Tibial nerve (tissue), 4 donors: ENCODE measurements at regions not wholly inside any gene's neighbourhood (a gene's known extent, or its start where the extent isn't known, plus 50 kb on each side); places are given as distances from the start of the nearest gene placed in this dataset.

Experiments used
- DNase-seq, 2 donors: peaks; one replicate each; pipeline ENCODE4 v3.0.0-alpha.2; 2019; ENCODE audit warnings: low spot score in 2 of 2
- H3K27ac ChIP-seq, 4 donors: fragments of 200-600 bp; sonication (generic) in 3 of 4; one replicate each; pipeline ENCODE4 v1.5.1; 2017 to 2019; ENCODE audit warnings: mild to moderate bottlenecking in 1 of 4
- H3K27me3 ChIP-seq, 2 donors: fragments of 200-600 bp; sonication (generic) in 1 of 2; one replicate each; pipeline versions ENCODE4 v1.5.1 to v1.6.0; 2017 to 2019
- H3K36me3 ChIP-seq, 3 donors: fragments of 200-600 bp; sonication (generic); one replicate each; pipeline ENCODE4 v1.5.1; 2018 to 2019
- H3K4me1 ChIP-seq, 4 donors: fragments of 200-600 bp; sonication (generic) in 3 of 4; one replicate each; pipeline ENCODE4 v1.5.1; 2017 to 2019
- H3K4me3 ChIP-seq, 4 donors: fragments of 200-600 bp; sonication (generic) in 3 of 4; one replicate each; pipeline ENCODE4 v1.5.1; 2017 to 2019; ENCODE audit warnings: mild to moderate bottlenecking in 1 of 4, moderate library complexity in 1 of 4
- H3K9me3 ChIP-seq, 4 donors: fragments of 200-600 bp; sonication (generic) in 3 of 4; one replicate each; pipeline ENCODE4 v1.5.1; 2017 to 2019
- EP300 ChIP-seq, 2 donors: sonication (generic); formaldehyde crosslinking; IDR thresholded peaks; one replicate each; pipeline ENCODE4 v1.6.1; 2017; ENCODE audit warnings: antibody characterized with exemption in 2 of 2, mild to moderate bottlenecking in 1 of 2
- POLR2A ChIP-seq, 2 donors: fragments of 450-650 bp; IDR thresholded peaks; one replicate each; pipeline ENCODE4 v1.6.1; 2017; ENCODE audit warnings: antibody characterized with exemption in 2 of 2, mild to moderate bottlenecking in 2 of 2, moderate library complexity in 2 of 2
- WGBS, 2 donors: methylation state at CpG; one replicate each; pipeline ENCODE4 v1.1.5; 2018; 5-methylcytosine and 5-hydroxymethylcytosine counted together
- TF ChIP-seq, protein P1 (sequence below), 5 experiments: fragments of 200-600 bp in 3 of 5; fragments of 450-650 bp in 2 of 5; sonication (generic) in 3 of 5; IDR thresholded peaks; one replicate each; pipeline ENCODE4 v1.5.1; 2016 to 2019; ENCODE audit warnings: antibody characterized with exemption in 5 of 5, mild to moderate bottlenecking in 3 of 5, moderate library complexity in 2 of 5

DNA sequence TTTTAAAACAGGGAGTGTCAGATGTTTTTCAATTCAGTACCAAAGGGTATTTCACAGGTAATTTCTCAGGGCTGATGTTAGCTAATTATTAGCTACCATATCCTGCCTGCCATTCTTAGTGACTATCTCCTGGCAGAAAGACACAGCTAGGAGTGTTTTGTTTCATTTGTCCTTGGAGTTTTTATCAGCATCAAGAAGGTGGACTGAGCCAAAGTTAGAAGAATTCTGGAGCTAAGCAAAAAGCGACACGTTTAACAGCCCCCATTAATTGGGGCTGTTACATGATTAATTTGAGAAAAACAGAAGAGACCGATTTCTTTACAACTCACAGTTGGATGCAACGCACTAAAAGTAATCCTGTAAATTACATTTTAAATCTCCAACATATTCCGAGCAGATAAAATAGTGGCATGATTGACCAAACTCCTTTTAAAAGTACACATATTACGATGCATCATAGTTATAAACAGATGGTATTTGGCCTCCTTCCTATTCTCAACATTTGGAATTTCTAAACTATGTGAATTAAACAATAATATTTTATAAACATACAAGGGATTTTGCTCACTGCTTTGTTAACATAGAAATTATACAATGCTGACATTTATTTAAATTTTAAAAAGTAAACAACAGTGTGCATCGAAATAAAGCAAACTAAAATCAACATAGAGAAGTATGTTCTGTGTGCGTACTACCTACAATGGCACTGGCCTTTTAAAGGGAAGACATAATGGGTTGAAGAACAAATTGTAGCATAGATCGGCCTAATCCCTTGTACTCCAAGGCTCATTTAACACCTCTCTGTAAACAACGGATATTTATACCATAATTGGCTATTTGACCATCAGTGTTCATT is 585.1 kb downstream of the ZEB2 start:
- no peak for DNase-seq
- 61 to 65% methylated on average over 10 of the region's 10 CpGs for WGBS, 2 donors
- Histone ChIP-seq H3K4me3 (peak overlapping the region in 1 of 4 donors; percentile 15), H3K27ac (peak overlapping the region; percentile 66 to 94 (median 83)), H3K4me1 (peaks cover 0 to 33% (median 5%) of the 10 kb centered on the region in 4 donors), H3K36me3 (no peaks in the 10 kb centered on the region), H3K27me3 (no peaks in the 10 kb centered on the region), H3K9me3 (no peaks in the 10 kb centered on the region)
- TF ChIP-seq, protein P1, sequence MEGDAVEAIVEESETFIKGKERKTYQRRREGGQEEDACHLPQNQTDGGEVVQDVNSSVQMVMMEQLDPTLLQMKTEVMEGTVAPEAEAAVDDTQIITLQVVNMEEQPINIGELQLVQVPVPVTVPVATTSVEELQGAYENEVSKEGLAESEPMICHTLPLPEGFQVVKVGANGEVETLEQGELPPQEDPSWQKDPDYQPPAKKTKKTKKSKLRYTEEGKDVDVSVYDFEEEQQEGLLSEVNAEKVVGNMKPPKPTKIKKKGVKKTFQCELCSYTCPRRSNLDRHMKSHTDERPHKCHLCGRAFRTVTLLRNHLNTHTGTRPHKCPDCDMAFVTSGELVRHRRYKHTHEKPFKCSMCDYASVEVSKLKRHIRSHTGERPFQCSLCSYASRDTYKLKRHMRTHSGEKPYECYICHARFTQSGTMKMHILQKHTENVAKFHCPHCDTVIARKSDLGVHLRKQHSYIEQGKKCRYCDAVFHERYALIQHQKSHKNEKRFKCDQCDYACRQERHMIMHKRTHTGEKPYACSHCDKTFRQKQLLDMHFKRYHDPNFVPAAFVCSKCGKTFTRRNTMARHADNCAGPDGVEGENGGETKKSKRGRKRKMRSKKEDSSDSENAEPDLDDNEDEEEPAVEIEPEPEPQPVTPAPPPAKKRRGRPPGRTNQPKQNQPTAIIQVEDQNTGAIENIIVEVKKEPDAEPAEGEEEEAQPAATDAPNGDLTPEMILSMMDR (IDR thresholded peaks at IDR 0.05): no peak
- TF ChIP-seq EP300 (IDR thresholded peaks at IDR 0.05): no peak
- no peak for TF ChIP-seq POLR2A (IDR thresholded peaks at IDR 0.05)

DNA sequence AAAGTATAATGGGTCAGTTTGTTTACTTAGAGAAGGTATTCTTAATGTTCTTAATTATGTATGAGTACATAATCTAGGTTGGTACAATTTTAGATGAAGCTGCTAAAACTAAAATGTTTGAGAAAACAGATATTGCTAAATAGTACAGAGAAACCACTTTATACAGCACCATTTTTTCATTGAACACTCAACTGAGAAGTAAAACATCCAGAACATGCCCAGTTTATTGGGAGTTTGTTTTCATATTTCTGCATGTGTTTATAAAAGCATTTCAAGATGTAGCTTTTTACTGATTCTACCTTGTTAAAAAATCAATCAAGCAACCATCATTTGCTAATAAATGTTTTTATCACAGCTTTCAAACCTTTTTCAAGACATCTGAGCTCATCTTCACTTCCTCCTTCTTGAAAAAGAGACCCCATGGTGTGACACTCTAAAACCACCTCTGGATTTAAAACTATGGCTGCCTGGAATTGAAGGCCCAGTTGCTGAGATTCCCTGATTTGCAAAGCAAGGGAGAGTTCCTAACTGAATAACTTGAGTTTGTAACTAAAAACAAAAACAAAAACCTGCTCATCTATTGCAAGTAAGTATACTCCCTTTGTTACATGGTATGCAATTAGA is 585.9 kb downstream of the ZEB2 start:
- Histone ChIP-seq H3K27me3 (no peaks in the 10 kb centered on the region), H3K4me3 (no peak overlapping the region), H3K27ac (peak overlapping the region; percentile 66 to 94 (median 83)), H3K36me3 (no peaks in the 10 kb centered on the region), H3K4me1 (peaks cover 0 to 25% (median 2%) of the 10 kb centered on the region in 4 donors), H3K9me3 (no peaks in the 10 kb centered on the region)
- no peak for TF ChIP-seq EP300 (IDR thresholded peaks at IDR 0.05)
- TF ChIP-seq POLR2A (IDR thresholded peaks at IDR 0.05): no peak
- TF ChIP-seq, protein P1 (IDR thresholded peaks at IDR 0.05): no peak
- no peak for DNase-seq

DNA sequence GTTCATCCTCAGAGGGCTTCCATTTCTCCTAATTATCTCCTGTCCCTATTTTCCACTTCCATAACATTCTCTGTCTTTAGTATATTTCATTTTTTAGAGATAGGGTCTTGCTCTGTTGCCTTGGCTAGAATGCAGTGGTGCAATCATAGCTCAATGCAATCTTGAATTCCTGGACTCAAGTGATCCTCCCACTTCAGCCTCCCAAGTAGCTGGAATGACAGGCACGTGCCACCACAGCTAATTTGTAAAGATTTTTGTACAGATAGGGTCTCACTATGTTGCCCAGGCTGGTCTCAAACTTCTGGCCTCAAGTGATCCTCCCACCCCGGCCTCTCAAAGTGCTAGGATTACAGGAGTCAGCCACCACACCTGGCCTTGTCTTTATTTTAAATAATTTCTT is 589.0 kb downstream of the ZEB2 start:
- Histone ChIP-seq H3K9me3 (no peaks in the 10 kb centered on the region), H3K4me3 (no peak overlapping the region), H3K27me3 (no peaks in the 10 kb centered on the region), H3K27ac (no peak overlapping the region), H3K36me3 (no peaks in the 10 kb centered on the region), H3K4me1 (no peaks in the 10 kb centered on the region)
- no peak for TF ChIP-seq EP300 (IDR thresholded peaks at IDR 0.05)
- TF ChIP-seq POLR2A (IDR thresholded peaks at IDR 0.05): no peak
- TF ChIP-seq, protein P1 (IDR thresholded peaks at IDR 0.05): no peak
- DNase-seq: no peak
- WGBS, 2 donors: 100% methylated on average over 2 of the region's 2 CpGs

DNA sequence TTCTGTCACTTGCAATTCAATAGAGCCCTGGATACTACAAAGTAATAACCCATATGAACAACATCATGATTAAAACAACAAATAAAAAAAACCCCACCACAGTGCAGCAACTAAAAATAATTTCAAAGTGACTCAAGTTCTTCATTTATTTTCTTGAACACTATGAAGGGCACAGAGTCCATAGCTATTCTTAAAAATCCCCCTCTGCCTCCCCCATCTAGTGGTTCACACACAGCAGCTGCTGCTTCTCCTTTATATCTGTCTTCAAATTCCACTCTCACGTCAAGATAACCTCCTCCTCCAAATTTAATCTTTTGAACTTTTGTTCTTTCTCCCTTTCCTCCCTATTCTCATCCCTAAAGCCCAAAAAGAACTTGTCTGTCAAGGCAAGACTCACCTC is 591.3 kb downstream of the ZEB2 start:
- no peaks in the 10 kb centered on the region for H3K27me3 ChIP-seq
- no peak for DNase-seq
- H3K4me3 ChIP-seq: no peak overlapping the region
- no peaks in the 10 kb centered on the region for H3K9me3 ChIP-seq
- no peak for TF ChIP-seq EP300 (IDR thresholded peaks at IDR 0.05)
- TF ChIP-seq POLR2A (IDR thresholded peaks at IDR 0.05): no peak
- TF ChIP-seq, protein P1 (IDR thresholded peaks at IDR 0.05): no peak
- H3K36me3 ChIP-seq: no peaks in the 10 kb centered on the region
- 29 to 38% methylated on average over 1 of the region's 1 CpG for WGBS, 2 donors
- no peaks in the 10 kb centered on the region for H3K4me1 ChIP-seq
- H3K27ac ChIP-seq: no peak overlapping the region

DNA sequence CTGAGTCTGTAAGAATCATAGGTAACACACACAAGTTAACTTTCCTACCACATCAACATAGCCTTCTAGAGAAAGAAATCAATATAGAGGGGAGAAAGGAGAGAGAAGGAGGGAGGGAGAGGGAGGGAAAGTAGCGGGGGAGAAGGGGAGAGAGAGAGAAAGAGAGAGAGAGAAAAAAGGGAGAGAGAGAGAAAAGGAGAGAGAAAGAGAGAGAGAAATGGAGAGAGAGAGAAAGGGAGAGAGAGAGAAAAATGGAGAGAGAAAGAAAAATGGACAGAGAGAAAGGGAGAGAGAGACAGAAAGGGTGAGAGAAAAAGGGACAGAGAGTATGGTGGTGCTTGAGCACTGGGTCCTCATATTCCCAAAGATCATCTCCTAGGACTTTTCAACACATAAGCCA is 591.7 kb downstream of the ZEB2 start:
- TF ChIP-seq, protein P1 (IDR thresholded peaks at IDR 0.05): no peak
- no peak for TF ChIP-seq EP300 (IDR thresholded peaks at IDR 0.05)
- TF ChIP-seq POLR2A (IDR thresholded peaks at IDR 0.05): no peak

More for the DNA sequence above, 591.7 kb downstream of the ZEB2 start:
- no peak overlapping the region for H3K27ac ChIP-seq
- DNase-seq: no peak
- no peak overlapping the region for H3K4me3 ChIP-seq
- no peaks in the 10 kb centered on the region for H3K4me1 ChIP-seq
- H3K27me3 ChIP-seq: no peaks in the 10 kb centered on the region
- no peaks in the 10 kb centered on the region for H3K9me3 ChIP-seq
- WGBS, 2 donors: 86 to 94% methylated on average over 1 of the region's 1 CpG
- no peaks in the 10 kb centered on the region for H3K36me3 ChIP-seq
